Germinal center (tissue), 1 donor: ENCODE measurements at regions not wholly inside any gene's neighbourhood (a gene's known extent, or its start where the extent isn't known, plus 50 kb on each side); places are given as distances from the start of the nearest gene placed in this dataset.

Experiments
- DNase-seq: peaks from one replicate; pipeline ENCODE4 v3.0.0; 2012; ENCODE audit warnings: mixed read lengths, low spot score

- no peak for DNase-seq
These were observed 78.7 kb upstream of the MBOAT2 start for GRCh38 chr2:9082158-9082557.

- DNase-seq = no peak
These were observed 78.3 kb upstream of the MBOAT2 start for GRCh38 chr2:9081750-9082149.

- no peak for DNase-seq
These were observed 74.9 kb upstream of the MBOAT2 start for GRCh38 chr2:9078405-9078804.

- no peak for DNase-seq
These were observed 74.2 kb upstream of the MBOAT2 start for GRCh38 chr2:9077691-9078090.

- no peak for DNase-seq
These were observed 73.3 kb upstream of the MBOAT2 start for GRCh38 chr2:9076755-9077154.

- DNase-seq = no peak
These were observed 72.7 kb upstream of the MBOAT2 start for GRCh38 chr2:9076210-9076609.

GRCh38 chr2:9074930-9075329 lies 71.4 kb upstream of the MBOAT2 start:
- DNase-seq = no peak

- no peak for DNase-seq
These were observed 68.2 kb upstream of the MBOAT2 start for GRCh38 chr2:9071584-9072124.

GRCh38 chr2:9071032-9071431 lies 67.5 kb upstream of the MBOAT2 start:
- DNase-seq = no peak

GRCh38 chr2:9069543-9069942 lies 66.1 kb upstream of the MBOAT2 start:
- no peak for DNase-seq

- no peak for DNase-seq
These were observed 62.4 kb upstream of the MBOAT2 start for GRCh38 chr2:9065901-9066300.

- no peak for DNase-seq
These were observed 59.6 kb upstream of the MBOAT2 start for GRCh38 chr2:9063023-9063606.

- DNase-seq = no peak
These were observed 57.3 kb upstream of the MBOAT2 start for GRCh38 chr2:9060819-9061218.

GRCh38 chr2:9057939-9058761 lies 54.7 kb upstream of the MBOAT2 start:
- DNase-seq = no peak

- no peak for DNase-seq
These were observed 52.0 kb upstream of the MBOAT2 start for GRCh38 chr2:9055471-9055870.

GRCh38 chr2:9053534-9053931 lies 50.0 kb upstream of the MBOAT2 start:
- DNase-seq = no peak
